HCT116 (cell line): ENCODE measurements at regions not wholly inside any gene's neighbourhood (a gene's known extent, or its start where the extent isn't known, plus 50 kb on each side); places are given as distances from the start of the nearest gene placed in this dataset.

Source experiments
- ATAC-seq: fragments of 200-7000 bp; cut with Tn5 transposase; 2 replicates; pipeline ENCODE4 v1.9.1; 2020; ENCODE audit warnings: mild to moderate bottlenecking, moderate library complexity
- BruUV-seq: library from RNA; stranded (reverse); fragments of 400-500 nt; replicated peaks from 2 replicates; lab custom pipeline; 2021; lab: Mats Ljungman, UMichigan
- CTCF ChIA-PET: fragments of 300-600 bp; sonication (Branson Sonifier 250); formaldehyde crosslinking; loops from one replicate; lab custom pipeline; 2021; ENCODE audit warnings: antibody characterized with exemption; lab: Charles Lee
- POLR2A ChIA-PET: fragments of 300-600, 350-600 bp; sonication (Branson Sonifier 250); formaldehyde crosslinking; loops from one replicate; lab custom pipeline; 2021; ENCODE audit warnings: antibody characterized with exemption; lab: Charles Lee
- RAD21 ChIA-PET, 2 experiments: fragments of 300-600 bp; sonication (Branson Sonifier 250); formaldehyde crosslinking; loops; one replicate each; lab custom pipeline; 2023; ENCODE audit warnings: low total read pairs in 2 of 2; ENCODE audit not compliant: uncharacterized antibody in 2 of 2, unreplicated experiment in 2 of 2, low non-redundant PET in 1 of 2; lab: Charles Lee
- DNase-seq: peaks from one replicate; pipeline ENCODE4 v3.0.0-alpha.2; 2010; ENCODE audit warnings: low read depth, low spot score
- H2AFZ ChIP-seq: fragments of 200-600 bp; shearing (Covaris generic), sonication (generic); 2 replicates; pipeline ENCODE4 v1.6.1; 2017; ENCODE audit warnings: low read depth, mixed run types, mixed read lengths, antibody characterized with exemption, low read length; ENCODE audit not compliant: poor library complexity, severe bottlenecking
- H3K27ac ChIP-seq: 2 replicates; pipeline ENCODE4 v1.5.1; 2012; ENCODE audit warnings: low read depth, low read length
- H3K27me3 ChIP-seq: fragments of 200-600 bp; sonication (generic); 2 replicates; pipeline ENCODE4 v1.6.1; 2016; ENCODE audit warnings: mixed run types, low read length, mixed read lengths; ENCODE audit not compliant: insufficient read depth
- H3K36me3 ChIP-seq, 2 experiments: fragments of 200-500 bp in 1 of 2; fragments of 200-600 bp in 1 of 2; sonication (Bioruptor generic) in 1 of 2; sonication (generic) in 1 of 2; 2 replicates each; pipeline versions ENCODE4 v1.5.1 to v1.6.1; 2014 to 2016; ENCODE audit warnings: low read length in 2 of 2, inconsistent platforms in 1 of 2, mixed read lengths in 1 of 2, mixed run types in 1 of 2; ENCODE audit not compliant: insufficient read depth in 2 of 2, control insufficient read depth in 1 of 2
- H3K4me1 ChIP-seq, 2 experiments: fragments of 200-600 bp in 1 of 2; sonication (generic) in 1 of 2; 2 replicates each; pipeline versions ENCODE4 v1.5.1 to v1.6.1; 2012 to 2017; ENCODE audit warnings: low read length in 2 of 2, inconsistent platforms in 1 of 2, mild to moderate bottlenecking in 1 of 2, mixed read lengths in 1 of 2, mixed run types in 1 of 2, moderate library complexity in 1 of 2; ENCODE audit not compliant: insufficient read depth in 2 of 2, control insufficient read depth in 1 of 2
- H3K4me2 ChIP-seq: fragments of 200-600 bp; sonication (generic); 2 replicates; pipeline ENCODE4 v1.6.1; 2017; ENCODE audit warnings: mixed run types, low read length, mixed read lengths
- H3K4me3 ChIP-seq, 2 experiments: fragments of 200-600 bp in 1 of 2; sonication (generic) in 1 of 2; replicated peaks in 1 of 2; 2 replicates each; pipeline ENCODE4 v1.5.1; 2011 to 2016; ENCODE audit warnings: low read length in 2 of 2, control low read depth in 1 of 2, low read depth in 1 of 2, mild to moderate bottlenecking in 1 of 2, mixed read lengths in 1 of 2, mixed run types in 1 of 2
- H3K79me2 ChIP-seq: fragments of 200-600 bp; sonication (generic); 2 replicates; pipeline ENCODE4 v1.6.1; 2017; ENCODE audit warnings: mild to moderate bottlenecking, mixed run types, low read length, moderate library complexity, mixed read lengths; ENCODE audit not compliant: insufficient read depth
- H3K9ac ChIP-seq: fragments of 200-600 bp; sonication (generic); 2 replicates; pipeline ENCODE4 v1.6.1; 2016; ENCODE audit warnings: low read length, mixed read lengths
- H3K9me2 ChIP-seq: fragments of 200-600 bp; sonication (generic), shearing (Covaris generic); 2 replicates; pipeline ENCODE4 v1.6.1; 2017; ENCODE audit warnings: mixed run types, mild to moderate bottlenecking, moderate library complexity; ENCODE audit not compliant: insufficient read depth
- H3K9me3 ChIP-seq, 2 experiments: fragments of 200-500 bp in 1 of 2; fragments of 200-600 bp in 1 of 2; sonication (Bioruptor generic) in 1 of 2; sonication (generic) in 1 of 2; 2 replicates each; pipeline ENCODE4 v1.6.1; 2014 to 2017; ENCODE audit warnings: low read length in 2 of 2, mixed read lengths in 2 of 2, inconsistent platforms in 1 of 2, low read depth in 1 of 2, mild to moderate bottlenecking in 1 of 2, mixed run types in 1 of 2, moderate library complexity in 1 of 2; ENCODE audit not compliant: control insufficient read depth in 1 of 2, insufficient read depth in 1 of 2
- H4K20me1 ChIP-seq: fragments of 200-600 bp; sonication (generic), shearing (Covaris generic); 2 replicates; pipeline ENCODE4 v1.6.1; 2017; ENCODE audit warnings: mixed run types, mild to moderate bottlenecking, moderate library complexity; ENCODE audit not compliant: insufficient read depth
- CEBPB ChIP-seq: IDR thresholded peaks from 2 replicates; pipeline ENCODE4 v1.6.1; 2012; ENCODE audit warnings: low read depth
- EGR1 ChIP-seq: IDR thresholded peaks from 2 replicates; pipeline ENCODE4 v1.6.1; 2012; ENCODE audit warnings: low read depth
- EZH2phosphoT487 ChIP-seq: fragments of 200-600 bp; IDR thresholded peaks from 2 replicates; pipeline ENCODE4 v1.6.1; 2018; ENCODE audit warnings: antibody characterized with exemption, borderline replicate concordance
- JUND ChIP-seq: IDR thresholded peaks from 2 replicates; pipeline ENCODE4 v1.6.1; 2012
- POLR2AphosphoS5 ChIP-seq: IDR thresholded peaks from 2 replicates; pipeline ENCODE4 v1.6.1; 2011; ENCODE audit warnings: mild to moderate bottlenecking, low read depth, low read length, moderate library complexity
- RAD21 ChIP-seq: IDR thresholded peaks from 2 replicates; pipeline ENCODE4 v1.6.1; 2012; ENCODE audit warnings: low read depth, mild to moderate bottlenecking
- SIN3A ChIP-seq: IDR thresholded peaks from 2 replicates; pipeline ENCODE4 v1.6.1; 2012; ENCODE audit warnings: low read depth
- SP1 ChIP-seq: IDR thresholded peaks from 2 replicates; pipeline ENCODE4 v1.6.1; 2012; ENCODE audit warnings: low read depth
- SRF ChIP-seq: IDR thresholded peaks from 2 replicates; pipeline ENCODE4 v1.6.1; 2012; ENCODE audit warnings: low read depth
- TCF7L2 ChIP-seq: IDR thresholded peaks from 2 replicates; pipeline ENCODE4 v1.7.0; 2011; ENCODE audit warnings: borderline replicate concordance, inconsistent platforms; ENCODE audit not compliant: insufficient read depth, insufficient read length; ENCODE audit errors: extremely low read depth
- YY1 ChIP-seq: IDR thresholded peaks from 2 replicates; pipeline ENCODE4 v1.6.1; 2011; ENCODE audit warnings: low read length, low read depth, moderate library complexity, mild to moderate bottlenecking; ENCODE audit not compliant: insufficient replicate concordance; ENCODE audit errors: extremely low read depth
- ZNF274 ChIP-seq: fragments of 200-500 bp; sonication (Bioruptor generic); IDR thresholded peaks from 2 replicates; pipeline ENCODE4 v1.6.1; 2014; ENCODE audit warnings: mild to moderate bottlenecking, low read depth, low read length, inconsistent platforms
- intact Hi-C: fragments of 100-400 bp; cut with micrococcal nuclease; formaldehyde crosslinking; loops from 2 replicates; pipeline ENCODE4 v1.10.0; 2022
- TF ChIP-seq, protein P1 (sequence below): IDR thresholded peaks from 2 replicates; pipeline ENCODE4 v1.6.1; 2012; ENCODE audit warnings: low read depth
- TF ChIP-seq, protein P2 (sequence below): IDR thresholded peaks from 2 replicates; pipeline ENCODE4 v1.6.1; 2012

- Histone ChIP-seq H3K79me2 (no peaks in the 10 kb centered on the region), H3K4me1 (no peaks in the 10 kb centered on the region), H2AFZ (no peak overlapping the region), H3K27me3 (no peaks in the 10 kb centered on the region), H4K20me1 (no peaks in the 10 kb centered on the region), H3K9me3 (peaks cover 9 to 15% of the 10 kb centered on the region in 2 experiments; a peak in 3 of 4 replicates), H3K4me2 (no peak overlapping the region), H3K9me2 (no peaks in the 10 kb centered on the region), H3K9ac (no peak overlapping the region), H3K4me3 (no peak overlapping the region), H3K27ac (no peak overlapping the region), H3K36me3 (no peaks in the 10 kb centered on the region)
- ChIA-PET RAD21 (no interaction called here), CTCF (no interaction called here), POLR2A (no interaction called here)
- DNase-seq (no peak), ATAC-seq (no peak)
- TF ChIP-seq CEBPB (no peak), ZNF274 (no peak), JUND (no peak)
- TF ChIP-seq, protein P1, sequence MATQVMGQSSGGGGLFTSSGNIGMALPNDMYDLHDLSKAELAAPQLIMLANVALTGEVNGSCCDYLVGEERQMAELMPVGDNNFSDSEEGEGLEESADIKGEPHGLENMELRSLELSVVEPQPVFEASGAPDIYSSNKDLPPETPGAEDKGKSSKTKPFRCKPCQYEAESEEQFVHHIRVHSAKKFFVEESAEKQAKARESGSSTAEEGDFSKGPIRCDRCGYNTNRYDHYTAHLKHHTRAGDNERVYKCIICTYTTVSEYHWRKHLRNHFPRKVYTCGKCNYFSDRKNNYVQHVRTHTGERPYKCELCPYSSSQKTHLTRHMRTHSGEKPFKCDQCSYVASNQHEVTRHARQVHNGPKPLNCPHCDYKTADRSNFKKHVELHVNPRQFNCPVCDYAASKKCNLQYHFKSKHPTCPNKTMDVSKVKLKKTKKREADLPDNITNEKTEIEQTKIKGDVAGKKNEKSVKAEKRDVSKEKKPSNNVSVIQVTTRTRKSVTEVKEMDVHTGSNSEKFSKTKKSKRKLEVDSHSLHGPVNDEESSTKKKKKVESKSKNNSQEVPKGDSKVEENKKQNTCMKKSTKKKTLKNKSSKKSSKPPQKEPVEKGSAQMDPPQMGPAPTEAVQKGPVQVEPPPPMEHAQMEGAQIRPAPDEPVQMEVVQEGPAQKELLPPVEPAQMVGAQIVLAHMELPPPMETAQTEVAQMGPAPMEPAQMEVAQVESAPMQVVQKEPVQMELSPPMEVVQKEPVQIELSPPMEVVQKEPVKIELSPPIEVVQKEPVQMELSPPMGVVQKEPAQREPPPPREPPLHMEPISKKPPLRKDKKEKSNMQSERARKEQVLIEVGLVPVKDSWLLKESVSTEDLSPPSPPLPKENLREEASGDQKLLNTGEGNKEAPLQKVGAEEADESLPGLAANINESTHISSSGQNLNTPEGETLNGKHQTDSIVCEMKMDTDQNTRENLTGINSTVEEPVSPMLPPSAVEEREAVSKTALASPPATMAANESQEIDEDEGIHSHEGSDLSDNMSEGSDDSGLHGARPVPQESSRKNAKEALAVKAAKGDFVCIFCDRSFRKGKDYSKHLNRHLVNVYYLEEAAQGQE: no peak
- BruUV-seq: no TSS peak
- intact Hi-C loops: loop anchor here (1.0 kb wide), 1 partner anchor 15 kb away; no protein-coding TSS in a partner anchor
Measured at GRCh38 chr11:42363701-42364100, 904.2 kb upstream of the LRRC4C start.

GRCh38 chr11:42390116-42390515 is 921.7 kb upstream of the API5 start:
- H3K36me3 ChIP-seq: no peaks in the 10 kb centered on the region
- H4K20me1 ChIP-seq: no peaks in the 10 kb centered on the region
- intact Hi-C loops: no loop called here
- POLR2A ChIA-PET: no interaction called here
- H2AFZ ChIP-seq: no peak overlapping the region
- ATAC-seq (no peak), DNase-seq (no peak)
- no TSS peak for BruUV-seq
- H3K4me2 ChIP-seq: no peak overlapping the region
- no peaks in the 10 kb centered on the region for H3K27me3 ChIP-seq
- H3K4me1 ChIP-seq: no peaks in the 10 kb centered on the region
- no peaks in the 10 kb centered on the region for H3K79me2 ChIP-seq
- RAD21 ChIA-PET: no interaction called here
- no peak overlapping the region for H3K4me3 ChIP-seq
- no peaks in the 10 kb centered on the region for H3K9me2 ChIP-seq
- H3K9ac ChIP-seq: no peak overlapping the region
- peaks cover 5% of the 10 kb centered on the region in 2 experiments; a peak in 2 of 4 replicates for H3K9me3 ChIP-seq
- H3K27ac ChIP-seq: no peak overlapping the region
- CTCF ChIA-PET: no interaction called here
- no peak for TF ChIP-seq SP1
- no peak for TF ChIP-seq YY1
- no peak for TF ChIP-seq TCF7L2
- no peak for TF ChIP-seq EGR1
- TF ChIP-seq CEBPB: no peak
- TF ChIP-seq JUND: no peak
- no peak for TF ChIP-seq SIN3A
- TF ChIP-seq, protein P2, sequence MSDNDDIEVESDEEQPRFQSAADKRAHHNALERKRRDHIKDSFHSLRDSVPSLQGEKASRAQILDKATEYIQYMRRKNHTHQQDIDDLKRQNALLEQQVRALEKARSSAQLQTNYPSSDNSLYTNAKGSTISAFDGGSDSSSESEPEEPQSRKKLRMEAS: no peak
- TF ChIP-seq ZNF274: no peak
- no peak for TF ChIP-seq POLR2AphosphoS5
- TF ChIP-seq EZH2phosphoT487: no peak
- TF ChIP-seq RAD21: no peak
- TF ChIP-seq SRF: no peak
- TF ChIP-seq, protein P1: no peak
